NT2/D1 (cell line): ENCODE measurements at regions not wholly inside any gene's neighbourhood (a gene's known extent, or its start where the extent isn't known, plus 50 kb on each side); places are given as distances from the start of the nearest gene placed in this dataset.

Experiments
- DNase-seq: peaks from one replicate; pipeline ENCODE4 v3.0.0-alpha.2; 2011; ENCODE audit warnings: low read depth, low spot score
- H3K27me3 ChIP-seq: 2 replicates; pipeline ENCODE4 v1.6.0; 2011; ENCODE audit warnings: mild to moderate bottlenecking; ENCODE audit not compliant: insufficient read length, insufficient read depth
- H3K36me3 ChIP-seq: 2 replicates; pipeline ENCODE4 v1.6.1; 2011; ENCODE audit warnings: mild to moderate bottlenecking, low read length, mixed read lengths; ENCODE audit not compliant: insufficient read depth, insufficient read length
- H3K4me1 ChIP-seq: 2 replicates; pipeline ENCODE4 v1.5.1; 2011; ENCODE audit not compliant: insufficient read depth, insufficient read length
- H3K4me3 ChIP-seq: 2 replicates; pipeline ENCODE4 v1.5.1; 2011; ENCODE audit warnings: low read depth; ENCODE audit not compliant: insufficient read length
- H3K9ac ChIP-seq: 2 replicates; pipeline ENCODE4 v1.6.0; 2011; ENCODE audit warnings: low read depth; ENCODE audit not compliant: insufficient read length
- H3K9me3 ChIP-seq: 2 replicates; pipeline ENCODE4 v1.5.1; 2011; ENCODE audit warnings: mild to moderate bottlenecking, low read length; ENCODE audit not compliant: insufficient read depth
- SUZ12 ChIP-seq: IDR thresholded peaks from 2 replicates; pipeline ENCODE4 v1.6.1; 2011; ENCODE audit not compliant: insufficient read length, insufficient read depth; ENCODE audit errors: extremely low read depth
- YY1 ChIP-seq: IDR thresholded peaks from 2 replicates; pipeline ENCODE4 v1.6.1; 2011; ENCODE audit not compliant: insufficient read length, insufficient read depth
- ZNF274 ChIP-seq: IDR thresholded peaks from 2 replicates; pipeline ENCODE4 v1.6.1; 2011; ENCODE audit warnings: mild to moderate bottlenecking, low read depth, low read length

GRCh38 chrX:45743906-45744625 lies 543.4 kb upstream of the DIPK2B start:
- Histone ChIP-seq H3K4me3 (no peak overlapping the region), H3K9ac (no peak overlapping the region), H3K27me3 (no peaks in the 10 kb centered on the region), H3K36me3 (peaks cover 38% of the 10 kb centered on the region), H3K9me3 (no peaks in the 10 kb centered on the region), H3K4me1 (peaks cover 2% of the 10 kb centered on the region)
- no peak for TF ChIP-seq ZNF274
- TF ChIP-seq YY1 = no peak
- no peak for TF ChIP-seq SUZ12
- no peak for DNase-seq

- peaks cover 2% of the 10 kb centered on the region for H3K4me1 ChIP-seq
- no peak for DNase-seq
- H3K4me3 ChIP-seq = no peak overlapping the region
Measured at GRCh38 chrX:45743081-45743533, 542.4 kb upstream of the DIPK2B start.

GRCh38 chrX:45740291-45740690 lies 539.6 kb upstream of the DIPK2B start:
- no peak overlapping the region for H3K4me3 ChIP-seq
- peaks cover 17% of the 10 kb centered on the region for H3K36me3 ChIP-seq
- H3K4me1 ChIP-seq = no peaks in the 10 kb centered on the region
- no peak for TF ChIP-seq SUZ12
- TF ChIP-seq ZNF274 = no peak
- no peak for TF ChIP-seq YY1
- DNase-seq = no peak
- H3K9me3 ChIP-seq = no peaks in the 10 kb centered on the region
- H3K9ac ChIP-seq = no peak overlapping the region
- H3K27me3 ChIP-seq = no peaks in the 10 kb centered on the region

More at GRCh38 chrX:45743081-45743533, 542.4 kb upstream of the DIPK2B start:
- TF ChIP-seq YY1 = no peak
- TF ChIP-seq ZNF274 = no peak
- no peak for TF ChIP-seq SUZ12
- H3K27me3 ChIP-seq = no peaks in the 10 kb centered on the region
- H3K9ac ChIP-seq = no peak overlapping the region
- H3K9me3 ChIP-seq = no peaks in the 10 kb centered on the region
- peaks cover 38% of the 10 kb centered on the region for H3K36me3 ChIP-seq

GRCh38 chrX:45735571-45735970 lies 534.9 kb upstream of the DIPK2B start:
- Histone ChIP-seq H3K4me1 (no peaks in the 10 kb centered on the region), H3K4me3 (no peak overlapping the region), H3K9ac (no peak overlapping the region), H3K36me3 (no peaks in the 10 kb centered on the region), H3K27me3 (no peaks in the 10 kb centered on the region), H3K9me3 (no peaks in the 10 kb centered on the region)
- no peak for TF ChIP-seq SUZ12
- TF ChIP-seq YY1 = no peak
- no peak for TF ChIP-seq ZNF274
- DNase-seq = no peak

GRCh38 chrX:45731448-45731847 lies 530.8 kb upstream of the DIPK2B start:
- no peak overlapping the region for H3K4me3 ChIP-seq

GRCh38 chrX:45727761-45728160 lies 527.1 kb upstream of the DIPK2B start:
- Histone ChIP-seq H3K9me3 (no peaks in the 10 kb centered on the region), H3K9ac (no peak overlapping the region), H3K4me1 (no peaks in the 10 kb centered on the region), H3K27me3 (no peaks in the 10 kb centered on the region), H3K4me3 (no peak overlapping the region), H3K36me3 (no peaks in the 10 kb centered on the region)
- no peak for DNase-seq
- no peak for TF ChIP-seq ZNF274
- no peak for TF ChIP-seq YY1
- TF ChIP-seq SUZ12 = no peak

More at GRCh38 chrX:45731448-45731847, 530.8 kb upstream of the DIPK2B start:
- Histone ChIP-seq H3K36me3 (no peaks in the 10 kb centered on the region), H3K4me1 (no peaks in the 10 kb centered on the region), H3K9ac (no peak overlapping the region), H3K27me3 (no peaks in the 10 kb centered on the region), H3K9me3 (no peaks in the 10 kb centered on the region)
- no peak for DNase-seq
- no peak for TF ChIP-seq YY1
- no peak for TF ChIP-seq SUZ12
- TF ChIP-seq ZNF274 = no peak

- H3K4me1 ChIP-seq = no peaks in the 10 kb centered on the region
- no peak for DNase-seq
- no peak overlapping the region for H3K4me3 ChIP-seq
- no peak overlapping the region for H3K9ac ChIP-seq
- H3K9me3 ChIP-seq = no peaks in the 10 kb centered on the region
- no peak for TF ChIP-seq SUZ12
- TF ChIP-seq ZNF274 = no peak
- no peak for TF ChIP-seq YY1
- H3K36me3 ChIP-seq = no peaks in the 10 kb centered on the region
- no peaks in the 10 kb centered on the region for H3K27me3 ChIP-seq
Measured at GRCh38 chrX:45722471-45722870, 521.8 kb upstream of the DIPK2B start.
